ENCODE measurements at regions not wholly inside any gene's neighbourhood (a gene's known extent, or its start where the extent isn't known, plus 50 kb on each side); places are given as distances from the start of the nearest gene placed in this dataset.
"Not testable (repeated sequence)": the region's sequence is repeated elsewhere in the genome, so short reads cannot be mapped to it uniquely, and the experiment has no call there.

- H3K36me3 Mint-ChIP-seq = no peaks in the 10 kb centered on the region
- H3K9me3 Mint-ChIP-seq = no peaks in the 10 kb centered on the region
- H3K4me3 Mint-ChIP-seq = no peak overlapping the region
- H3K27me3 Mint-ChIP-seq = peaks cover 12% of the 10 kb centered on the region
- no peak overlapping the region for H3K27ac Mint-ChIP-seq
- ATAC-seq (ENCODE audit: low read depth) (no peak), DNase-seq (ENCODE audit: low spot score in 2 of 2) (no peak)
- no peaks in the 10 kb centered on the region for H3K4me1 Mint-ChIP-seq
These were observed 169.8 kb upstream of the TENM4 start for GRCh38 chr11:79610678-79611077.

GRCh38 chr11:79610139-79610538 lies 169.3 kb upstream of the TENM4 start:
- Mint-ChIP-seq H3K4me3 (no peak overlapping the region), H3K9me3 (no peaks in the 10 kb centered on the region), H3K27ac (no peak overlapping the region), H3K36me3 (no peaks in the 10 kb centered on the region), H3K27me3 (peaks cover 11% of the 10 kb centered on the region), H3K4me1 (no peaks in the 10 kb centered on the region)
- ATAC-seq (ENCODE audit: low read depth) (no peak), DNase-seq (ENCODE audit: low spot score in 2 of 2) (no peak)

- ATAC-seq (ENCODE audit: low read depth) = no peak
- H3K4me1 Mint-ChIP-seq = no peaks in the 10 kb centered on the region
- peaks cover 11% of the 10 kb centered on the region for H3K27me3 Mint-ChIP-seq
- H3K4me3 Mint-ChIP-seq = no peak overlapping the region
- H3K9me3 Mint-ChIP-seq = no peaks in the 10 kb centered on the region
- H3K27ac Mint-ChIP-seq = no peak overlapping the region
- no peaks in the 10 kb centered on the region for H3K36me3 Mint-ChIP-seq
- DNase-seq (ENCODE audit: low spot score in 2 of 2) = no peak
These were observed 168.7 kb upstream of the TENM4 start for GRCh38 chr11:79609511-79609910.

GRCh38 chr11:79606461-79606860 lies 165.6 kb upstream of the TENM4 start:
- not testable (repeated sequence) for H3K36me3 Mint-ChIP-seq; H3K27me3 Mint-ChIP-seq; H3K4me3 Mint-ChIP-seq; DNase-seq (ENCODE audit: low spot score in 2 of 2); H3K4me1 Mint-ChIP-seq; H3K9me3 Mint-ChIP-seq; ATAC-seq (ENCODE audit: low read depth); H3K27ac Mint-ChIP-seq

- Mint-ChIP-seq H3K36me3 (no peaks in the 10 kb centered on the region), H3K4me1 (no peaks in the 10 kb centered on the region), H3K9me3 (peaks cover 4% of the 10 kb centered on the region), H3K4me3 (no peak overlapping the region), H3K27me3 (peaks cover 3% of the 10 kb centered on the region), H3K27ac (no peak overlapping the region)
- no peak for DNase-seq (ENCODE audit: low spot score in 2 of 2)
- no peak for ATAC-seq (ENCODE audit: low read depth)
These were observed 159.9 kb upstream of the TENM4 start for GRCh38 chr11:79600711-79601110.

- peaks cover 10% of the 10 kb centered on the region for H3K9me3 Mint-ChIP-seq
- H3K4me3 Mint-ChIP-seq = no peak overlapping the region
- H3K36me3 Mint-ChIP-seq = no peaks in the 10 kb centered on the region
- ATAC-seq (ENCODE audit: low read depth) (no peak), DNase-seq (ENCODE audit: low spot score in 2 of 2) (no peak)
- H3K4me1 Mint-ChIP-seq = no peaks in the 10 kb centered on the region
- no peak overlapping the region for H3K27ac Mint-ChIP-seq
- H3K27me3 Mint-ChIP-seq = peaks cover 3% of the 10 kb centered on the region
These were observed 154.0 kb upstream of the TENM4 start for GRCh38 chr11:79594834-79595233.

GRCh38 chr11:79592824-79593223 lies 152.0 kb upstream of the TENM4 start:
- H3K36me3 Mint-ChIP-seq = no peaks in the 10 kb centered on the region
- no peak overlapping the region for H3K4me3 Mint-ChIP-seq
- no peak for ATAC-seq (ENCODE audit: low read depth)

GRCh38 chr11:79592406-79592805 lies 151.6 kb upstream of the TENM4 start:
- no peaks in the 10 kb centered on the region for H3K27me3 Mint-ChIP-seq
- no peaks in the 10 kb centered on the region for H3K36me3 Mint-ChIP-seq
- no peak for DNase-seq (ENCODE audit: low spot score in 2 of 2)
- H3K4me1 Mint-ChIP-seq = no peaks in the 10 kb centered on the region
- H3K27ac Mint-ChIP-seq = no peak overlapping the region
- H3K9me3 Mint-ChIP-seq = peaks cover 9% of the 10 kb centered on the region
- ATAC-seq (ENCODE audit: low read depth) = no peak
- H3K4me3 Mint-ChIP-seq = no peak overlapping the region

More at GRCh38 chr11:79592824-79593223, 152.0 kb upstream of the TENM4 start:
- no peaks in the 10 kb centered on the region for H3K27me3 Mint-ChIP-seq
- peaks cover 9% of the 10 kb centered on the region for H3K9me3 Mint-ChIP-seq
- DNase-seq (ENCODE audit: low spot score in 2 of 2) = no peak
- no peak overlapping the region for H3K27ac Mint-ChIP-seq
- no peaks in the 10 kb centered on the region for H3K4me1 Mint-ChIP-seq

- H3K4me1 Mint-ChIP-seq = no peaks in the 10 kb centered on the region
- no peak for ATAC-seq (ENCODE audit: low read depth)
- no peaks in the 10 kb centered on the region for H3K36me3 Mint-ChIP-seq
These were observed 141.6 kb upstream of the TENM4 start for GRCh38 chr11:79582434-79582833.

GRCh38 chr11:79579063-79579462 lies 138.2 kb upstream of the TENM4 start:
- Mint-ChIP-seq H3K36me3 (no peaks in the 10 kb centered on the region), H3K4me3 (no peak overlapping the region), H3K27me3 (peaks cover 3% of the 10 kb centered on the region), H3K27ac (no peak overlapping the region), H3K9me3 (no peaks in the 10 kb centered on the region), H3K4me1 (no peaks in the 10 kb centered on the region)
- DNase-seq (ENCODE audit: low spot score in 2 of 2) (no peak), ATAC-seq (ENCODE audit: low read depth) (no peak)

More at GRCh38 chr11:79582434-79582833, 141.6 kb upstream of the TENM4 start:
- Mint-ChIP-seq H3K27ac (no peak overlapping the region), H3K27me3 (peaks cover 4% of the 10 kb centered on the region), H3K4me3 (no peak overlapping the region), H3K9me3 (peaks cover 3% of the 10 kb centered on the region)
- DNase-seq (ENCODE audit: low spot score in 2 of 2) = no peak

GRCh38 chr11:79578116-79578515 lies 137.3 kb upstream of the TENM4 start:
- H3K36me3 Mint-ChIP-seq = no peaks in the 10 kb centered on the region
- peaks cover 3% of the 10 kb centered on the region for H3K27me3 Mint-ChIP-seq
- H3K4me1 Mint-ChIP-seq = no peaks in the 10 kb centered on the region
- ATAC-seq (ENCODE audit: low read depth) = no peak
- no peak overlapping the region for H3K27ac Mint-ChIP-seq
- no peaks in the 10 kb centered on the region for H3K9me3 Mint-ChIP-seq
- no peak overlapping the region for H3K4me3 Mint-ChIP-seq
- DNase-seq (ENCODE audit: low spot score in 2 of 2) = no peak

- DNase-seq (ENCODE audit: low spot score in 2 of 2) = no peak
- no peak overlapping the region for H3K4me3 Mint-ChIP-seq
- peaks cover 3% of the 10 kb centered on the region for H3K27me3 Mint-ChIP-seq
- H3K9me3 Mint-ChIP-seq = no peaks in the 10 kb centered on the region
- ATAC-seq (ENCODE audit: low read depth) = no peak
- H3K4me1 Mint-ChIP-seq = no peaks in the 10 kb centered on the region
- no peak overlapping the region for H3K27ac Mint-ChIP-seq
- H3K36me3 Mint-ChIP-seq = no peaks in the 10 kb centered on the region
These were observed 134.9 kb upstream of the TENM4 start for GRCh38 chr11:79575701-79576100.

- DNase-seq (ENCODE audit: low spot score in 2 of 2) (no peak), ATAC-seq (ENCODE audit: low read depth) (no peak)
- Mint-ChIP-seq H3K36me3 (no peaks in the 10 kb centered on the region), H3K4me1 (no peaks in the 10 kb centered on the region), H3K9me3 (no peaks in the 10 kb centered on the region), H3K27me3 (peaks cover 3% of the 10 kb centered on the region), H3K27ac (no peak overlapping the region), H3K4me3 (no peak overlapping the region)
These were observed 129.3 kb upstream of the TENM4 start for GRCh38 chr11:79570104-79570503.

- ATAC-seq (ENCODE audit: low read depth) = no peak
- Mint-ChIP-seq H3K36me3 (no peaks in the 10 kb centered on the region), H3K27ac (no peak overlapping the region), H3K9me3 (peaks cover 1% of the 10 kb centered on the region), H3K27me3 (peaks cover 3% of the 10 kb centered on the region), H3K4me1 (no peaks in the 10 kb centered on the region), H3K4me3 (no peak overlapping the region)
- DNase-seq (ENCODE audit: low spot score in 2 of 2) = no peak
These were observed 123.6 kb upstream of the TENM4 start for GRCh38 chr11:79564288-79564925.

GRCh38 chr11:79561496-79561895 lies 120.7 kb upstream of the TENM4 start:
- H3K36me3 Mint-ChIP-seq = no peaks in the 10 kb centered on the region
- no peak for DNase-seq (ENCODE audit: low spot score in 2 of 2)
- H3K9me3 Mint-ChIP-seq = peaks cover 1% of the 10 kb centered on the region
- H3K27me3 Mint-ChIP-seq = peaks cover 3% of the 10 kb centered on the region
- no peak overlapping the region for H3K4me3 Mint-ChIP-seq
- no peak for ATAC-seq (ENCODE audit: low read depth)
- H3K4me1 Mint-ChIP-seq = no peaks in the 10 kb centered on the region
- no peak overlapping the region for H3K27ac Mint-ChIP-seq
